MV-4-11 (cell line): ENCODE measurements at regions not wholly inside any gene's neighbourhood (a gene's known extent, or its start where the extent isn't known, plus 50 kb on each side); places are given as distances from the start of the nearest gene placed in this dataset.
"Not testable (repeated sequence)": the region's sequence is repeated elsewhere in the genome, so short reads cannot be mapped to it uniquely, and the experiment has no call there.

ENCODE experiments used
- DNase-seq: peaks from one replicate; lab custom pipeline; 2025; lab: John Stamatoyannopoulos, UW

- DNase-seq: no peak
These were observed 163.5 kb upstream of the SALL3 start for GRCh38 chr18:78816114-78816513.

GRCh38 chr18:78816916-78817315 lies 162.7 kb upstream of the SALL3 start:
- no peak for DNase-seq

- no peak for DNase-seq
These were observed 161.1 kb upstream of the SALL3 start for GRCh38 chr18:78818495-78818894.

- DNase-seq: no peak
These were observed 160.7 kb upstream of the SALL3 start for GRCh38 chr18:78818961-78819360.

- no peak for DNase-seq
These were observed 159.3 kb upstream of the SALL3 start for GRCh38 chr18:78820161-78820834.

- DNase-seq: no peak
These were observed 158.2 kb upstream of the SALL3 start for GRCh38 chr18:78821396-78821795.

GRCh38 chr18:78822171-78822948 lies 157.3 kb upstream of the SALL3 start:
- no peak for DNase-seq

GRCh38 chr18:78822949-78823285 lies 156.7 kb upstream of the SALL3 start:
- no peak for DNase-seq

GRCh38 chr18:78825168-78825567 lies 154.4 kb upstream of the SALL3 start:
- no peak for DNase-seq

- DNase-seq: no peak
These were observed 153.0 kb upstream of the SALL3 start for GRCh38 chr18:78826631-78827030.

- DNase-seq: no peak
These were observed 152.5 kb upstream of the SALL3 start for GRCh38 chr18:78827141-78827540.

GRCh38 chr18:78828131-78828530 lies 151.5 kb upstream of the SALL3 start:
- DNase-seq: no peak

- DNase-seq: not testable (repeated sequence)
These were observed 150.6 kb upstream of the SALL3 start for GRCh38 chr18:78829026-78829425.

GRCh38 chr18:78830161-78830560 lies 149.5 kb upstream of the SALL3 start:
- DNase-seq: no peak

GRCh38 chr18:78830826-78831225 lies 148.8 kb upstream of the SALL3 start:
- no peak for DNase-seq

- DNase-seq: no peak
These were observed 148.0 kb upstream of the SALL3 start for GRCh38 chr18:78831603-78832002.

GRCh38 chr18:78833833-78834232 lies 145.8 kb upstream of the SALL3 start:
- no peak for DNase-seq

- no peak for DNase-seq
These were observed 142.8 kb upstream of the SALL3 start for GRCh38 chr18:78836838-78837237.

GRCh38 chr18:78837754-78838153 lies 141.9 kb upstream of the SALL3 start:
- no peak for DNase-seq

GRCh38 chr18:78838183-78838582 lies 141.4 kb upstream of the SALL3 start:
- DNase-seq: no peak

- no peak for DNase-seq
These were observed 130.6 kb upstream of the SALL3 start for GRCh38 chr18:78849046-78849445.

GRCh38 chr18:78849458-78849857 lies 130.2 kb upstream of the SALL3 start:
- no peak for DNase-seq

GRCh38 chr18:78853341-78853740 lies 126.3 kb upstream of the SALL3 start:
- DNase-seq: no peak

- DNase-seq: peak; percentile 6
These were observed 124.4 kb upstream of the SALL3 start for GRCh38 chr18:78855188-78855587.
